NCI-H187 treated with DMSO at 0.1 percent for 48 hours (cell line): ENCODE measurements at regions not wholly inside any gene's neighbourhood (a gene's known extent, or its start where the extent isn't known, plus 50 kb on each side); places are given as distances from the start of the nearest gene placed in this dataset.
"Not testable (repeated sequence)": the region's sequence is repeated elsewhere in the genome, so short reads cannot be mapped to it uniquely, and the experiment has no call there.

Source experiments
- DNase-seq: peaks from one replicate; lab custom pipeline; 2025; lab: John Stamatoyannopoulos, UW

GRCh38 chr22:22783575-22783974, 104.0 kb upstream of the IGLL5 start:
- no peak for DNase-seq

GRCh38 chr22:22784249-22785039, 103.2 kb upstream of the IGLL5 start:
- no peak for DNase-seq

- DNase-seq, result no peak
These were observed 102.1 kb upstream of the IGLL5 start for GRCh38 chr22:22785316-22786065.

- DNase-seq, result no peak
These were observed 101.1 kb upstream of the IGLL5 start for GRCh38 chr22:22786301-22787115.

GRCh38 chr22:22787151-22787550, 100.5 kb upstream of the IGLL5 start:
- no peak for DNase-seq

- no peak for DNase-seq
These were observed 99.7 kb upstream of the IGLL5 start for GRCh38 chr22:22787786-22788459.

- no peak for DNase-seq
These were observed 99.1 kb upstream of the IGLL5 start for GRCh38 chr22:22788460-22789037.

GRCh38 chr22:22789233-22789921, 98.2 kb upstream of the IGLL5 start:
- no peak for DNase-seq

GRCh38 chr22:22789922-22790845, 97.4 kb upstream of the IGLL5 start:
- DNase-seq, result no peak

- no peak for DNase-seq
These were observed 96.0 kb upstream of the IGLL5 start for GRCh38 chr22:22791438-22792181.

- DNase-seq, result not testable (repeated sequence)
These were observed 95.3 kb upstream of the IGLL5 start for GRCh38 chr22:22792205-22792786.

GRCh38 chr22:22795639-22796038, 92.0 kb upstream of the IGLL5 start:
- DNase-seq, result not testable (repeated sequence)

- no peak for DNase-seq
These were observed 90.9 kb upstream of the IGLL5 start for GRCh38 chr22:22796724-22797123.

- no peak for DNase-seq
These were observed 89.4 kb upstream of the IGLL5 start for GRCh38 chr22:22798232-22798616.

- DNase-seq, result no peak
These were observed 88.9 kb upstream of the IGLL5 start for GRCh38 chr22:22798716-22799115.

GRCh38 chr22:22799561-22799960, 88.1 kb upstream of the IGLL5 start:
- DNase-seq, result no peak

GRCh38 chr22:22800716-22801115, 86.9 kb upstream of the IGLL5 start:
- no peak for DNase-seq

- DNase-seq, result no peak
These were observed 85.2 kb upstream of the IGLL5 start for GRCh38 chr22:22802339-22802970.
